ENCODE measurements at regions not wholly inside any gene's neighbourhood (a gene's known extent, or its start where the extent isn't known, plus 50 kb on each side); places are given as distances from the start of the nearest gene placed in this dataset.
A peak's percentile ranks its signal among the peaks of the same experiment; 100 is the strongest.
"Not testable (repeated sequence)": the region's sequence is repeated elsewhere in the genome, so short reads cannot be mapped to it uniquely, and the experiment has no call there.

GRCh38 chr4:30837861-30838260 is 117.7 kb downstream of the PCDH7 start:
- no peak for DNase-seq (ENCODE audit: low spot score)

GRCh38 chr4:30838331-30838730 is 118.2 kb downstream of the PCDH7 start:
- no peak for DNase-seq (ENCODE audit: low spot score)

- DNase-seq (ENCODE audit: low spot score), result peak; percentile 21
Measured at GRCh38 chr4:30839583-30840520, 119.7 kb downstream of the PCDH7 start.

- DNase-seq (ENCODE audit: low spot score), result no peak
Measured at GRCh38 chr4:30840571-30840970, 120.4 kb downstream of the PCDH7 start.

- DNase-seq (ENCODE audit: low spot score), result no peak
Measured at GRCh38 chr4:30842142-30842541, 122.0 kb downstream of the PCDH7 start.

- no peak for DNase-seq (ENCODE audit: low spot score)
Measured at GRCh38 chr4:30842689-30843088, 122.5 kb downstream of the PCDH7 start.

GRCh38 chr4:30844861-30845582 is 124.9 kb downstream of the PCDH7 start:
- no peak for DNase-seq (ENCODE audit: low spot score)

- DNase-seq (ENCODE audit: low spot score), result no peak
Measured at GRCh38 chr4:30847167-30847566, 127.0 kb downstream of the PCDH7 start.

GRCh38 chr4:30847958-30848357 is 127.8 kb downstream of the PCDH7 start:
- no peak for DNase-seq (ENCODE audit: low spot score)

- no peak for DNase-seq (ENCODE audit: low spot score)
Measured at GRCh38 chr4:30854531-30854930, 134.4 kb downstream of the PCDH7 start.

GRCh38 chr4:30855232-30855631 is 135.1 kb downstream of the PCDH7 start:
- no peak for DNase-seq (ENCODE audit: low spot score)

- DNase-seq (ENCODE audit: low spot score), result no peak
Measured at GRCh38 chr4:30856795-30857564, 136.8 kb downstream of the PCDH7 start.

GRCh38 chr4:30860978-30861377 is 140.8 kb downstream of the PCDH7 start:
- no peak for DNase-seq (ENCODE audit: low spot score)

GRCh38 chr4:30862196-30862595 is 142.0 kb downstream of the PCDH7 start:
- DNase-seq (ENCODE audit: low spot score), result no peak

GRCh38 chr4:30863021-30863420 is 142.9 kb downstream of the PCDH7 start:
- no peak for DNase-seq (ENCODE audit: low spot score)

- DNase-seq (ENCODE audit: low spot score), result no peak
Measured at GRCh38 chr4:30865691-30866090, 145.5 kb downstream of the PCDH7 start.

GRCh38 chr4:30866346-30866745 is 146.2 kb downstream of the PCDH7 start:
- no peak for DNase-seq (ENCODE audit: low spot score)

GRCh38 chr4:30866907-30867306 is 146.7 kb downstream of the PCDH7 start:
- no peak for DNase-seq (ENCODE audit: low spot score)

- DNase-seq (ENCODE audit: low spot score), result no peak
Measured at GRCh38 chr4:30867427-30867826, 147.3 kb downstream of the PCDH7 start.

GRCh38 chr4:30868111-30868895 is 148.1 kb downstream of the PCDH7 start:
- DNase-seq (ENCODE audit: low spot score), result no peak

GRCh38 chr4:30869387-30869786 is 149.2 kb downstream of the PCDH7 start:
- DNase-seq (ENCODE audit: low spot score), result not testable (repeated sequence)

- no peak for DNase-seq (ENCODE audit: low spot score)
Measured at GRCh38 chr4:30870513-30870912, 150.3 kb downstream of the PCDH7 start.
